Prostate gland (tissue), 2 donors: ENCODE measurements at regions not wholly inside any gene's neighbourhood (a gene's known extent, or its start where the extent isn't known, plus 50 kb on each side); places are given as distances from the start of the nearest gene placed in this dataset.

ENCODE experiments used
- DNase-seq: peaks from one replicate; pipeline ENCODE4 v3.0.0-alpha.2; 2019; ENCODE audit warnings: low spot score
- H3K27ac ChIP-seq, 2 donors: fragments of 200-600 bp; sonication (generic); 2 replicates each; pipeline ENCODE4 v1.5.1; 2017 to 2019
- H3K27me3 ChIP-seq: fragments of 200-600 bp; sonication (generic); replicated peaks from 2 replicates; pipeline ENCODE4 v1.5.1; 2019; ENCODE audit not compliant: insufficient read depth
- H3K36me3 ChIP-seq, 2 donors: fragments of 200-600 bp; sonication (generic); 1 replicate in 1 of 2; 2 replicates in 1 of 2; pipeline versions ENCODE4 v1.5.1 to v1.8.1; 2017 to 2019
- H3K4me1 ChIP-seq: fragments of 200-600 bp; sonication (generic); replicated peaks from 2 replicates; pipeline ENCODE4 v1.5.1; 2019
- H3K4me3 ChIP-seq, 2 donors: fragments of 200-600 bp; sonication (generic); 2 replicates each; pipeline ENCODE4 v1.5.1; 2017 to 2019
- H3K9me3 ChIP-seq: fragments of 200-600 bp; sonication (generic); 2 replicates; pipeline ENCODE4 v1.5.1; 2017
- POLR2A ChIP-seq: fragments of 450-650 bp; IDR thresholded peaks from one replicate; pipeline ENCODE4 v1.6.1; 2016; ENCODE audit warnings: antibody characterized with exemption, mild to moderate bottlenecking
- POLR2AphosphoS5 ChIP-seq: sonication (generic); formaldehyde crosslinking; IDR thresholded peaks from one replicate; pipeline ENCODE4 v1.6.1; 2017; ENCODE audit warnings: antibody characterized with exemption
- WGBS: methylation state at CpG from one replicate; pipeline ENCODE4 v1.1.5; 2018; 5-methylcytosine and 5-hydroxymethylcytosine counted together
- intact Hi-C: fragments of 100-400 bp; cut with DNase I; formaldehyde crosslinking; loops from one replicate; pipeline ENCODE4 v1.14.2; 2022
- TF ChIP-seq, protein P1 (sequence below), 4 experiments: fragments of 200-600 bp in 2 of 4; fragments of 450-650 bp in 2 of 4; sonication (generic) in 2 of 4; IDR thresholded peaks; 1 replicate in 3 of 4; 2 replicates in 1 of 4; pipeline ENCODE4 v1.5.1; 2016 to 2019; ENCODE audit warnings: antibody characterized with exemption in 4 of 4, mild to moderate bottlenecking in 2 of 4, moderate library complexity in 2 of 4

GRCh38 chr5:18772475-18772874 lies 1138.2 kb downstream of the TAF11L14 start:
- H3K36me3 ChIP-seq = no peaks in the 10 kb centered on the region
- TF ChIP-seq, protein P1, sequence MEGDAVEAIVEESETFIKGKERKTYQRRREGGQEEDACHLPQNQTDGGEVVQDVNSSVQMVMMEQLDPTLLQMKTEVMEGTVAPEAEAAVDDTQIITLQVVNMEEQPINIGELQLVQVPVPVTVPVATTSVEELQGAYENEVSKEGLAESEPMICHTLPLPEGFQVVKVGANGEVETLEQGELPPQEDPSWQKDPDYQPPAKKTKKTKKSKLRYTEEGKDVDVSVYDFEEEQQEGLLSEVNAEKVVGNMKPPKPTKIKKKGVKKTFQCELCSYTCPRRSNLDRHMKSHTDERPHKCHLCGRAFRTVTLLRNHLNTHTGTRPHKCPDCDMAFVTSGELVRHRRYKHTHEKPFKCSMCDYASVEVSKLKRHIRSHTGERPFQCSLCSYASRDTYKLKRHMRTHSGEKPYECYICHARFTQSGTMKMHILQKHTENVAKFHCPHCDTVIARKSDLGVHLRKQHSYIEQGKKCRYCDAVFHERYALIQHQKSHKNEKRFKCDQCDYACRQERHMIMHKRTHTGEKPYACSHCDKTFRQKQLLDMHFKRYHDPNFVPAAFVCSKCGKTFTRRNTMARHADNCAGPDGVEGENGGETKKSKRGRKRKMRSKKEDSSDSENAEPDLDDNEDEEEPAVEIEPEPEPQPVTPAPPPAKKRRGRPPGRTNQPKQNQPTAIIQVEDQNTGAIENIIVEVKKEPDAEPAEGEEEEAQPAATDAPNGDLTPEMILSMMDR (IDR thresholded peaks at IDR 0.05) = peak in 1 of 4 experiments; percentile 15
- TF ChIP-seq POLR2A = no peak
- 18% methylated on average over 4 of the region's 4 CpGs for WGBS
- H3K27me3 ChIP-seq = no peaks in the 10 kb centered on the region
- no peaks in the 10 kb centered on the region for H3K4me1 ChIP-seq
- H3K27ac ChIP-seq = no peak overlapping the region
- intact Hi-C loops = no loop called here
- H3K9me3 ChIP-seq = no peaks in the 10 kb centered on the region
- H3K4me3 ChIP-seq = no peak overlapping the region
- no peak for DNase-seq

- intact Hi-C loops = no loop called here
These were observed 1144.0 kb downstream of the TAF11L14 start for GRCh38 chr5:18778225-18778624.

DNA sequence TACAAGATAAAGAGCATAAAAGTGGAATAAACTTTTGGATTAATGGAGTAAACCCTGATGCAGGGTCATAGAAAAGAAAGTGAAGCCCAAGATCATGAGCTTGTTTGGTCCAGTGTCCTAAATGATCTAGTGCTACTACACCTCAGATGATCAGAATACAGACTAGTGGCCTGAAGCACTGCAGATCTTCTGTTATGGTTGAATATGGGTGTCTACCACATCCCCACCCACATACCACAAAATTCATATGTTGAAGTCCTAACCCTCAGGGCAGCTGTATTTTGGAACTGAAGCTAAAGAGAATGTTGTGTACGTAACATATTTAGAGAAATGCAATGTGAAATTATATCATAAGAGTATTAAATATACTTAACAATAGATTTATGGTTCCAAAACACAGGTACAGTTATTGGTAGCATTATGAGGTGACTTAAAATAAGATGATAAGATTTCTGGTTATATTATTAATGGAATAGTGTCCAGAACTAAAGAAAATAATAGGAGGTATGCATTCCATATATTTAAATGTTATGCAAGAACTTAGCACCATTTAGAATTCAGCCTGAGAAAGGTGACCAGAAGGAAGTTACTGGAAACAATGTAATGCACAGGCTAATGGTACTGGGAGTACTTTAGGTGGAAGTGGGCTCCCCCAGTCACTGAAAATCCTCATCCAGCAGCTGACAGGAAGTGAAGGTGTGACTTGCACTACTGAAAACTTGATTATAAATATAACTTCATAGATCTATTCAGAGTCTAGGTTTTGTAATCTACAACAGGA lies 1155.1 kb downstream of the TAF11L14 start:
- DNase-seq = no peak
- Histone ChIP-seq H3K4me3 (no peak overlapping the region), H3K27ac (no peak overlapping the region), H3K36me3 (no peaks in the 10 kb centered on the region), H3K9me3 (no peaks in the 10 kb centered on the region), H3K4me1 (no peaks in the 10 kb centered on the region), H3K27me3 (no peaks in the 10 kb centered on the region)
- TF ChIP-seq POLR2A (no peak), POLR2AphosphoS5 (no peak)
- TF ChIP-seq, protein P1 (IDR thresholded peaks at IDR 0.05) = no peak
- intact Hi-C loops = no loop called here
- 100% methylated on average over 1 of the region's 1 CpG for WGBS

More at GRCh38 chr5:18778225-18778624, 1144.0 kb downstream of the TAF11L14 start:
- Histone ChIP-seq H3K36me3 (no peaks in the 10 kb centered on the region), H3K27me3 (no peaks in the 10 kb centered on the region), H3K4me3 (no peak overlapping the region), H3K9me3 (no peaks in the 10 kb centered on the region), H3K4me1 (no peaks in the 10 kb centered on the region), H3K27ac (no peak overlapping the region)
- TF ChIP-seq, protein P1 (IDR thresholded peaks at IDR 0.05) = no peak
- TF ChIP-seq POLR2A = no peak
- TF ChIP-seq POLR2AphosphoS5 = no peak
- 87% methylated on average over 1 of the region's 1 CpG for WGBS
- no peak for DNase-seq

- TF ChIP-seq POLR2AphosphoS5 = no peak
- TF ChIP-seq, protein P1 (IDR thresholded peaks at IDR 0.05) = no peak
- no peak for TF ChIP-seq POLR2A
- Histone ChIP-seq H3K27me3 (no peaks in the 10 kb centered on the region), H3K4me1 (no peaks in the 10 kb centered on the region), H3K4me3 (no peak overlapping the region), H3K27ac (no peak overlapping the region), H3K9me3 (no peaks in the 10 kb centered on the region), H3K36me3 (no peaks in the 10 kb centered on the region)
- intact Hi-C loops = no loop called here
- no peak for DNase-seq
- 69% methylated on average over 6 of the region's 6 CpGs for WGBS
These were observed 1157.9 kb downstream of the TAF11L14 start for GRCh38 chr5:18792145-18792544.

GRCh38 chr5:18797222-18797621 lies 1163.0 kb downstream of the TAF11L14 start:
- no peak for TF ChIP-seq POLR2A
- Histone ChIP-seq H3K4me3 (no peak overlapping the region), H3K27ac (no peak overlapping the region), H3K9me3 (no peaks in the 10 kb centered on the region), H3K27me3 (no peaks in the 10 kb centered on the region), H3K36me3 (no peaks in the 10 kb centered on the region), H3K4me1 (no peaks in the 10 kb centered on the region)
- intact Hi-C loops = no loop called here
- no peak for DNase-seq
- 59% methylated on average over 5 of the region's 5 CpGs for WGBS
